GM23248 (cell line): ENCODE measurements at regions not wholly inside any gene's neighbourhood (a gene's known extent, or its start where the extent isn't known, plus 50 kb on each side); places are given as distances from the start of the nearest gene placed in this dataset.
"Not testable (repeated sequence)": the region's sequence is repeated elsewhere in the genome, so short reads cannot be mapped to it uniquely, and the experiment has no call there.

Experiments used
- EZH2 ChIP-seq: fragments of 200-600 bp; sonication (generic); IDR thresholded peaks from 2 replicates; pipeline ENCODE4 v1.6.1; 2018; ENCODE audit warnings: antibody characterized with exemption, mild to moderate bottlenecking; ENCODE audit not compliant: insufficient read depth, poor library complexity, severe bottlenecking
- EZH2phosphoT487 ChIP-seq: fragments of 200-600 bp; sonication (generic); IDR thresholded peaks from 2 replicates; pipeline ENCODE4 v1.6.1; 2018; ENCODE audit warnings: antibody characterized with exemption, moderate library complexity, mild to moderate bottlenecking, low read depth; ENCODE audit not compliant: insufficient read depth

GRCh38 chrX:1752799-1753198 is 137.9 kb downstream of the ASMT start:
- not testable (repeated sequence) for TF ChIP-seq EZH2phosphoT487, EZH2
